Tibial artery (tissue), 4 donors: ENCODE measurements at regions not wholly inside any gene's neighbourhood (a gene's known extent, or its start where the extent isn't known, plus 50 kb on each side); places are given as distances from the start of the nearest gene placed in this dataset.

ENCODE experiments used
- DNase-seq, 2 donors: peaks; one replicate each; pipeline ENCODE4 v3.0.0-alpha.2; 2019
- H3K27ac ChIP-seq, 2 donors: fragments of 200-600 bp; sonication (generic) in 1 of 2; 1 replicate in 1 of 2; 2 replicates in 1 of 2; pipeline ENCODE4 v1.5.1; 2018 to 2019; ENCODE audit warnings: mild to moderate bottlenecking in 1 of 2
- H3K27me3 ChIP-seq, 2 donors: fragments of 200-600 bp; sonication (generic) in 1 of 2; one replicate each; pipeline versions ENCODE4 v1.5.1 to v1.6.0; 2016 to 2019
- H3K36me3 ChIP-seq, 3 donors: fragments of 200-600 bp; sonication (generic) in 2 of 3; one replicate each; pipeline ENCODE4 v1.5.1; 2016 to 2019; ENCODE audit warnings: mild to moderate bottlenecking in 2 of 3
- H3K4me1 ChIP-seq, 4 donors: fragments of 200-600 bp; sonication (generic) in 2 of 4; 1 replicate in 3 of 4; 2 replicates in 1 of 4; pipeline ENCODE4 v1.5.1; 2016 to 2019
- H3K4me3 ChIP-seq, 2 donors: fragments of 200-600 bp; sonication (generic) in 1 of 2; 1 replicate in 1 of 2; 2 replicates in 1 of 2; pipeline ENCODE4 v1.5.1; 2018 to 2019; ENCODE audit warnings: mild to moderate bottlenecking in 2 of 2
- H3K9me3 ChIP-seq, 3 donors: fragments of 200-600 bp; sonication (generic) in 1 of 3; one replicate each; pipeline ENCODE4 v1.5.1; 2016 to 2019
- CTCF ChIP-seq, 2 experiments: fragments of 200-600 bp in 1 of 2; fragments of 450-650 bp in 1 of 2; IDR thresholded peaks; one replicate each; pipeline ENCODE4 v1.5.1; 2017 to 2019; ENCODE audit warnings: antibody characterized with exemption in 2 of 2, mild to moderate bottlenecking in 1 of 2, moderate library complexity in 1 of 2
- intact Hi-C: fragments of 100-400 bp; cut with DNase I; formaldehyde crosslinking; loops from one replicate; pipeline ENCODE4 v1.15.0; 2023; ENCODE audit warnings: low total_unique reads

GRCh38 chr11:37695283-37695682 lies 1097.2 kb upstream of the RAG2 start:
- intact Hi-C loops, result no loop called here
- no peak for TF ChIP-seq CTCF (IDR thresholded peaks at IDR 0.05)
- no peak for DNase-seq

DNA sequence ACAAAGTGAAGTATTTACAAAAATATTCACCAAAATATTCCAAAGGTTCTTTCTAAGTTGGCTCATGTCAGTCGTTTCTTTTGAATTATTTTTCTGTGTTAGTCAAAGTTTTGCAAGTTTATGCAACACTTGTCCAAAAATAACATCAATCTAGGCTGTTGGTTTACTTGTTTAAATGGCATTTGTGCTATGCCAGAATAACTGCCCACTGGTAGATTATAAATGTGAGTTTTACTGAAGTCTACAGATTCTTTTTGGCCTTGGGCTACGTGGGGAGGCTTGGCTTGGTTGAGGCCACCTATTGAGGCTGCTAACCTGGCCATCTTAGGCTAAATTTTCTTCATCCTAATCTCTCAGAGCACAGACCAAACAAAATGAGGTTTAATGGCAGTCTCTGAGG lies 1091.9 kb upstream of the RAG2 start:
- intact Hi-C loops, result no loop called here
- DNase-seq, result no peak
- Histone ChIP-seq H3K27ac (no peak overlapping the region), H3K36me3 (no peaks in the 10 kb centered on the region), H3K4me1 (peaks cover 0 to 7% (median 0%) of the 10 kb centered on the region in 4 donors), H3K27me3 (no peaks in the 10 kb centered on the region), H3K9me3 (peaks cover 0 to 7% (median 5%) of the 10 kb centered on the region in 3 donors), H3K4me3 (no peak overlapping the region)
- no peak for TF ChIP-seq CTCF (IDR thresholded peaks at IDR 0.05)

More at GRCh38 chr11:37695283-37695682, 1097.2 kb upstream of the RAG2 start:
- no peaks in the 10 kb centered on the region for H3K27me3 ChIP-seq
- no peak overlapping the region for H3K4me3 ChIP-seq
- no peak overlapping the region for H3K27ac ChIP-seq
- H3K36me3 ChIP-seq, result no peaks in the 10 kb centered on the region
- peaks cover 0 to 2% (median 0%) of the 10 kb centered on the region in 4 donors for H3K4me1 ChIP-seq
- H3K9me3 ChIP-seq, result peaks cover 0 to 18% (median 13%) of the 10 kb centered on the region in 3 donors

DNA sequence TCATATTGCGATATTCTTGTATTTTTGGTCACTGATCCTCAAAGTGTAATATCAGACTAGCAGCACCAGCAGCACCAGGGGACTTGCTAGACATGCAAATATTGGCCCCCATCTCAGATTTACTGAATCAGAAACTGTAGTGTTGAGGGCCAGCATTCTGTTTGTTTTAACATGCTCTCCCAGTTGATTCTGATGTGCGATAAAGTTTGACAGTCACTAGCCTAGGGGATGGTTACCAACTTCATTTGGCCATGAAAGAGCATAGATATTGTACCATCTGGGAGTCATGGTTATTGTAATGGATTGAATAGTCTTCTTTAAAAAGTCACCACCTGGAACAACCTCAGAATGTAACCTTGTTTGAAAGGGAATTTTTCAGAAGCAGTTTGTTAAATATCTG lies 1090.4 kb upstream of the RAG2 start:
- Histone ChIP-seq H3K4me1 (peaks cover 0 to 7% (median 0%) of the 10 kb centered on the region in 4 donors), H3K27ac (no peak overlapping the region), H3K4me3 (no peak overlapping the region), H3K36me3 (no peaks in the 10 kb centered on the region), H3K27me3 (no peaks in the 10 kb centered on the region), H3K9me3 (no peaks in the 10 kb centered on the region)
- no peak for DNase-seq
- no peak for TF ChIP-seq CTCF (IDR thresholded peaks at IDR 0.05)
- intact Hi-C loops, result no loop called here

DNA sequence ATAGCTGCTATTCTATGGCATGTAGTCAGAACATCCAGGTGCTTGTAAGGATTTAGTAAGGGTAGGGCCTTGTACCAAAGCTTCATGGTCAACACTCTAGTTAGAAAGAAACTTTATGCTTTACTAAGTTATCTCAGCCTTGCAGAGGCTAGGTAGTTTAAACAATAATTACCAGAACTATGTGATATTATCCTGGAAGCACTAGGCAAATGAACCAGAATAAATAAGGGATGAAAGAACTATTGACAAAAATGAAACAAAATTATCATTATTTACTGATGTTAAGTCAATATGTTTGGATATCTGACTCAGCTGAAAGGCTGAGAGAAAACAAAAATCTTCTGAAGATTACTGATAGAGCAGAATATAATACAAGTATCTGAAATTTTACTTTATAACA lies 1089.1 kb upstream of the RAG2 start:
- H3K9me3 ChIP-seq, result no peaks in the 10 kb centered on the region
- intact Hi-C loops, result no loop called here
- H3K27ac ChIP-seq, result no peak overlapping the region
- no peaks in the 10 kb centered on the region for H3K36me3 ChIP-seq
- peaks cover 0 to 7% (median 0%) of the 10 kb centered on the region in 4 donors for H3K4me1 ChIP-seq
- DNase-seq, result no peak
- TF ChIP-seq CTCF (IDR thresholded peaks at IDR 0.05), result no peak
- H3K27me3 ChIP-seq, result no peaks in the 10 kb centered on the region
- no peak overlapping the region for H3K4me3 ChIP-seq

- Histone ChIP-seq H3K27ac (no peak overlapping the region), H3K36me3 (no peaks in the 10 kb centered on the region), H3K27me3 (no peaks in the 10 kb centered on the region), H3K4me1 (no peaks in the 10 kb centered on the region), H3K4me3 (no peak overlapping the region), H3K9me3 (no peaks in the 10 kb centered on the region)
- TF ChIP-seq CTCF (IDR thresholded peaks at IDR 0.05), result no peak
- intact Hi-C loops, result no loop called here
- no peak for DNase-seq
Measured at GRCh38 chr11:37671321-37671720, 1073.3 kb upstream of the RAG2 start.

DNA sequence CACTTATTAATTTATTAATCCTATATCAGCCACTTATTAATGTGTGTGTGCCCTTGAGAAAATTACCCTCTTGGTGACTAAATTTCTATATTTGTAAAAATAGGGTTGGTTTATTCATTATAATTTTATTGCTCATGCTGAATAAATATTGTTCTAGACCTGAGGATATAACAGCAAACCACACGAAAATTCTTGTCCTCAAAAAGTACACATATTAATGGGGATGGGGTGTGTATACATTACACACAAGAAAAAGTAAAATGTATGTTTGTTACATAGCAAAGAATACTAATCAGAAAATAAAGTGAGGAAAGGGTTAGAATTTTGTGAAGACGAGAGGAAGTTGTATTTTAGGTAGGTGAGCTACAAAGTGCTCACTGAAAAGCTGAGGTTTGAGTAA lies 1068.9 kb upstream of the RAG2 start:
- H3K27ac ChIP-seq, result no peak overlapping the region
- no peaks in the 10 kb centered on the region for H3K9me3 ChIP-seq
- no peaks in the 10 kb centered on the region for H3K36me3 ChIP-seq
- no peaks in the 10 kb centered on the region for H3K27me3 ChIP-seq
- no peaks in the 10 kb centered on the region for H3K4me1 ChIP-seq
- H3K4me3 ChIP-seq, result no peak overlapping the region
- TF ChIP-seq CTCF (IDR thresholded peaks at IDR 0.05), result no peak
- no peak for DNase-seq
- intact Hi-C loops, result no loop called here
